Type B pancreatic cell (in vitro differentiated cells): ENCODE measurements at regions not wholly inside any gene's neighbourhood (a gene's known extent, or its start where the extent isn't known, plus 50 kb on each side); places are given as distances from the start of the nearest gene placed in this dataset.

Source experiments
- DNase-seq: peaks from one replicate; pipeline ENCODE4 v3.0.0; 2021; ENCODE audit warnings: mixed read lengths; ENCODE audit not compliant: unreplicated experiment; ENCODE audit errors: extremely low spot score
- H3K27ac Mint-ChIP-seq: 2 replicates; pipeline ENCODE4 v1.8.0; 2021; ENCODE audit warnings: mild to moderate bottlenecking, mixed read lengths
- H3K27me3 Mint-ChIP-seq: 2 replicates; pipeline ENCODE4 v1.8.0; 2021; ENCODE audit warnings: mixed read lengths
- H3K36me3 Mint-ChIP-seq: 2 replicates; pipeline ENCODE4 v1.8.0; 2021; ENCODE audit warnings: mixed read lengths
- H3K4me1 Mint-ChIP-seq: one replicate; pipeline ENCODE4 v1.8.0; 2021; ENCODE audit warnings: mixed read lengths; ENCODE audit not compliant: unreplicated experiment
- H3K4me3 Mint-ChIP-seq: 2 replicates; pipeline ENCODE4 v1.8.0; 2021; ENCODE audit warnings: mild to moderate bottlenecking, mixed read lengths
- H3K9me3 Mint-ChIP-seq: 2 replicates; pipeline ENCODE4 v1.8.0; 2021; ENCODE audit warnings: mixed read lengths
- CTCF ChIP-seq: fragments of 200-600 bp; sonication (generic); conservative IDR thresholded peaks from 2 replicates; pipeline ENCODE4 v1.5.0; 2021; ENCODE audit warnings: antibody characterized with exemption, mild to moderate bottlenecking

GRCh38 chr6:131393433-131393832 is 179.6 kb upstream of the ARG1 start:
- Mint-ChIP-seq H3K27me3 (no peaks in the 10 kb centered on the region), H3K9me3 (peaks cover 12% of the 10 kb centered on the region), H3K4me1 (peaks cover 3% of the 10 kb centered on the region), H3K4me3 (no peak overlapping the region), H3K36me3 (no peaks in the 10 kb centered on the region), H3K27ac (no peak overlapping the region)
- no peak for DNase-seq
- no peak for TF ChIP-seq CTCF

DNA sequence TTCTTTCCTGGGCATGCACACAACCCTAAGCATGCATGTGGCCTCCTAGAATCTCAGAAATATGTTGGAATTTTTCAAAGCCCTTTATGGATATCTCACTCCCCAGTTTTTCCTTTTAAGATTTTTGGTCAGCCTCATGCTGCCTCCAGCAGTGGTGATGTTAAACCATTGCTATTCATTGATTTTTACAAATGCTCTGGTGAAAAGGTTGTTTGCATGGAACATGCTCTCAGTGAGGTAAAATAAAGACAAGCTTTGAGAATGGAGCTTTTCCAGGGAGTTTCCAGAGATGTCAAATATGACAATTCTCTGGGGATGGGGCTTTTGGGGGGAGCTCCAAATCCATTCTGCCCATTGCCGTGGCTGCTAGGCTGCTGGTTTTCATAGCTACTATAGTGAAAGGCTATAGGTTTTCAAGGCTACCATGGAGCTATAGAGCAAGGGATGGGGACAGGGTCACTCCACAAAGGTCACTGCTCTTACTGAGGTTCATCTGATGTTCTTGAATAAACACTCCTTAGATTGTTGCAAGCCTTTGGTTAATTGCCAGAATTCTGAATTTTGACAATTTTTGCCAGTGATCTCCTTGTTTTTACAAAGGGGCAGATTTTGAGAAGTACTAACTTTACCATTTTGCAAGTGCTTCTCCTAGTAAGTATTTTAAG is 178.1 kb upstream of the ARG1 start:
- Mint-ChIP-seq H3K4me1 (peaks cover 8% of the 10 kb centered on the region), H3K27me3 (no peaks in the 10 kb centered on the region), H3K27ac (no peak overlapping the region), H3K4me3 (no peak overlapping the region), H3K9me3 (peaks cover 12% of the 10 kb centered on the region), H3K36me3 (no peaks in the 10 kb centered on the region)
- no peak for DNase-seq
- TF ChIP-seq CTCF: no peak

- peaks cover 6% of the 10 kb centered on the region for H3K36me3 Mint-ChIP-seq
- H3K27me3 Mint-ChIP-seq: no peaks in the 10 kb centered on the region
- no peak overlapping the region for H3K4me3 Mint-ChIP-seq
- peaks cover 16% of the 10 kb centered on the region for H3K4me1 Mint-ChIP-seq
- DNase-seq: no peak
- peaks cover 22% of the 10 kb centered on the region for H3K9me3 Mint-ChIP-seq
- TF ChIP-seq CTCF: no peak
- no peak overlapping the region for H3K27ac Mint-ChIP-seq
These were observed 174.8 kb upstream of the ARG1 start for GRCh38 chr6:131398176-131398575.

GRCh38 chr6:131399433-131399832 is 173.6 kb upstream of the ARG1 start:
- no peak for DNase-seq
- peaks cover 7% of the 10 kb centered on the region for H3K36me3 Mint-ChIP-seq
- H3K9me3 Mint-ChIP-seq: peaks cover 16% of the 10 kb centered on the region
- H3K27me3 Mint-ChIP-seq: no peaks in the 10 kb centered on the region
- H3K4me1 Mint-ChIP-seq: peaks cover 16% of the 10 kb centered on the region
- H3K4me3 Mint-ChIP-seq: no peak overlapping the region
- H3K27ac Mint-ChIP-seq: no peak overlapping the region
- TF ChIP-seq CTCF: no peak

DNA sequence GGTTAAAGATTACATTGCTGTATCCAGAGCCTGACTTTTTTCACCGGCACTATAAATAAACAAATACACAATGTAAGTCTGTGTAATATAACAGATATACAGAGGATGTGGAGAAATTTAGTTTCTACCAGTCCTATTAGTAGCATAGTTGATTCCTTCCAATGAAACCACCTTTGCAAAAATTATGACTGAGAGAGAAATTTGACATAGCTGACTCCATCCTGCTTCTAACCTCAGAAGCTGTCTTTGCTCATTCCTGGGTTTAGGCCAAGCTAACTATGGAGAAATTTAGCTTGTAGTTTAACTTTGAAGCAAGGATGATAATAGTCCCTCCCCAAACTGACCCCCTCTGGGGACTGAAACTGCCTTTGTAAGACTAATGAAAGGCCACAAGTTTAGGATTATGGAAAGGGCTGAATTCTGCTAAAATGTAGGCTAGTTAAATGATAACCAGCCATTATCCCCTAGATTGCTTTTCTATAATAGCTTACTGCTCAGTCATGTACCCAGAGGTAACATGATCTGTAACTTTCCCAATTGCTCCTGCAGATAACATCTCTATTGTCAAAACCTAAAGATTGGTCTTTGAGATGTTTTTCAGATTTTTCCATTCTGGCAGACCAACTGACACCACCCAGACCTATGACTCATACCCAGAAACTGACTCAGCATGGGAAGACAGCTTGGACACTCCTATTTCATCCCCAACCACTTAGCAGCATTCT is 172.8 kb upstream of the ARG1 start:
- no peak for TF ChIP-seq CTCF
- no peaks in the 10 kb centered on the region for H3K27me3 Mint-ChIP-seq
- peaks cover 7% of the 10 kb centered on the region for H3K36me3 Mint-ChIP-seq
- no peak for DNase-seq
- peaks cover 16% of the 10 kb centered on the region for H3K9me3 Mint-ChIP-seq
- H3K27ac Mint-ChIP-seq: no peak overlapping the region
- peak overlapping the region; percentile 30 for H3K4me3 Mint-ChIP-seq
- H3K4me1 Mint-ChIP-seq: peaks cover 16% of the 10 kb centered on the region
